ENCODE measurements at regions not wholly inside any gene's neighbourhood (a gene's known extent, or its start where the extent isn't known, plus 50 kb on each side); places are given as distances from the start of the nearest gene placed in this dataset.

DNA sequence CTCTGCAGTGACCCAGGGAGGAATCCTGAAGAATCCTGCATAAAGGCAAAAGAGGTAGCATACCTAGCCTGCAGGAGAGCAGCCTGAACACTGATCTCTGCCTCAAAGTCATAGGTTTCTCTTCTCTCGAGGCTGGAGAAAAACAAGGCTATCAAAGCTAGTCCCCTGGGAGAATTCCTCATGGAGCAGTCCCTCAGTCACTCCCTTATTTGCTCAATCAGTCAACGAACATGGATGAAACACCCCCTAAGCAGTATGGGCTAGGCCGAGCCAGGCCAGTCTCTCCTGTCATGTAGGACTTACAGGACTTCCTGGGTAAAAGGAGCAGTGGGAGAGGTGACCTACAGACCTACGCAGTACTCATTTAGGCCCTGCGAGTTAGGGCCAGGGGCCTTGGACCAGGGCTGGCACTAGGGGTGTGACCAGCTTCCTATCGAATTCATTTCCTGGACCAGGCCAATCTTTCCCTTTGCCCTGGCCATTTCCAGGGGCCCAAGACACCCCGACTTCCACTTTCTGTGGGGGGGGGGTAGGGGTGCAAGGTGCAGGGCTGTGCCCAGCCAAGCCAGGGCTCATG lies 164.1 kb downstream of the EFNB1 start:
- no peak overlapping the region for H3K27ac ChIP-seq
- WGBS, 2 donors = 74 to 82% methylated on average over 6 to 7 of the region's 7 CpGs
- no peaks in the 10 kb centered on the region for H3K9me3 ChIP-seq
- no peaks in the 10 kb centered on the region for H3K27me3 ChIP-seq
- ATAC-seq = no peak
- DNase-seq = no peak
- intact Hi-C loops (cut with DNase I) = loop anchor here in 4 of 10 donors (10.0 kb wide), 4 partner anchors 58 to 168 kb away; partner anchors contain the start of gene EFNB1 (in 1 of the 4)
- no peaks in the 10 kb centered on the region for H3K36me3 ChIP-seq
- H3K4me3 ChIP-seq = no peak overlapping the region
- TF ChIP-seq CTCF (IDR thresholded peaks at IDR 0.05) = no peak
- peaks cover 3 to 58% (median 37%) of the 10 kb centered on the region in 9 donors for H3K4me1 ChIP-seq

DNA sequence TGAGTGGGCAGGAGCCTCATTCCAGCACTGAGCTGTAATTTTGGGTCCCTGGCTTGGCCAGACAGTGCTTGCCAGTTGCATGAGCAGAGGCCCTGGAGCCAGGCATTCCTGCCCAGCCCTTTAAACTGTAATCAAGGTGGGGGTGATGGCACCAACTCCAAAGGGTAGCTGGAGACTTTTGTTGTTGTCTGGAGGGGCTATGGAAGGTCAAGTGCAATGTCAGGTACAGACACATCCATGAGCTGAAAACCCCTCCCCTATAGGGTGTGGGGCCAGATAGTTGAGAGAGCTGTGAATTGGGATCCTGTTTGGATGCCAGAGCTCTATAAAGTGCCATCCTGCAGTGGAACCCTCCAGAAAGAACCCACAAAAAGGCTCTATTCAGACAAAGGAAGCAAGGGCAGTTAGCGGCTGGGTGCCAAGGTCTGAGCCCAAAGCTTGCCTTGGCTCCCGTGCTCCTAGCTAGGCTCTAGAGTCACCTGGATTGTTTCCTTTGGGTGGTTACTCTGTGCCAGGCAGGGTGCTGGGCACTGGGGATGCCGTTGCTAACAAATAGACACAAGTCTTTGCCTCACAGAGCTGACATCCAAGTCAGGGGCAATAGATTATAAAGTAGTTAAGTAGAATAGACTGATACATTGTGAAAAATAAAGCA lies 163.0 kb downstream of the EFNB1 start:
- 88 to 94% methylated on average over 3 of the region's 3 CpGs for WGBS, 2 donors
- ATAC-seq (no peak), DNase-seq (no peak)
- no peak for TF ChIP-seq CTCF (IDR thresholded peaks at IDR 0.05)
- intact Hi-C loops (cut with DNase I) = loop anchor here in 4 of 10 donors (10.0 kb wide), 4 partner anchors 57 to 167 kb away; partner anchors contain the start of gene EFNB1 (in 1 of the 4)
- no peak overlapping the region for H3K27ac ChIP-seq
- H3K36me3 ChIP-seq = no peaks in the 10 kb centered on the region
- peaks cover 0 to 2% (median 0%) of the 10 kb centered on the region in 7 donors for H3K27me3 ChIP-seq
- H3K9me3 ChIP-seq = no peaks in the 10 kb centered on the region
- H3K4me3 ChIP-seq = no peak overlapping the region
- peaks cover 0 to 49% (median 30%) of the 10 kb centered on the region in 9 donors for H3K4me1 ChIP-seq

GRCh38 chrX:68990948-68991347 lies 162.1 kb downstream of the EFNB1 start:
- ATAC-seq (no peak), DNase-seq (no peak)
- intact Hi-C loops (cut with DNase I) = loop anchor here in 4 of 10 donors (10.0 kb wide), 4 partner anchors 56 to 166 kb away; partner anchors contain the start of gene EFNB1 (in 1 of the 4)
- Histone ChIP-seq H3K36me3 (no peaks in the 10 kb centered on the region), H3K4me1 (peaks cover 0 to 40% (median 27%) of the 10 kb centered on the region in 9 donors), H3K27me3 (peaks cover 0 to 5% (median 0%) of the 10 kb centered on the region in 7 donors), H3K4me3 (no peak overlapping the region), H3K27ac (peak overlapping the region in 1 of 10 donors; percentile 44), H3K9me3 (no peaks in the 10 kb centered on the region)
- WGBS, 2 donors = 50 to 58% methylated on average over 1 of the region's 1 CpG
- TF ChIP-seq CTCF (IDR thresholded peaks at IDR 0.05) = no peak

GRCh38 chrX:68989865-68990606 lies 161.2 kb downstream of the EFNB1 start:
- no peak for TF ChIP-seq CTCF (IDR thresholded peaks at IDR 0.05)
- Histone ChIP-seq H3K4me1 (peaks cover 0 to 31% (median 18%) of the 10 kb centered on the region in 9 donors), H3K4me3 (no peak overlapping the region), H3K27ac (peak overlapping the region in 6 of 10 donors; percentile 7 to 48 (median 26)), H3K36me3 (no peaks in the 10 kb centered on the region), H3K27me3 (peaks cover 0 to 5% (median 0%) of the 10 kb centered on the region in 7 donors), H3K9me3 (no peaks in the 10 kb centered on the region)
- ATAC-seq = peak; percentile 74 to 94 (median 82)
- peak; percentile 25 to 51 for DNase-seq
- WGBS, 2 donors = 23 to 27% methylated on average over 16 to 17 of the region's 17 CpGs
- intact Hi-C loops (cut with DNase I) = loop anchor here in 4 of 10 donors (10.0 kb wide), 4 partner anchors 55 to 165 kb away; partner anchors contain the start of gene EFNB1 (in 1 of the 4)

Measured in heart right ventricle (tissue), 16 donors.